GM12878 (cell line): ENCODE measurements at regions not wholly inside any gene's neighbourhood (a gene's known extent, or its start where the extent isn't known, plus 50 kb on each side); places are given as distances from the start of the nearest gene placed in this dataset.

ENCODE experiments used
- CHD2 ChIP-seq: IDR thresholded peaks from 2 replicates; pipeline ENCODE4 v1.6.1; 2011; ENCODE audit warnings: low read depth, low read length, improper control_type of control experiment, borderline replicate concordance
- TF ChIP-seq, protein P1 (sequence below), 3 experiments: IDR thresholded peaks in 2 of 3; conservative IDR thresholded peaks in 1 of 3; 2 replicates each; pipeline ENCODE4 v1.5.1; 2011; ENCODE audit warnings: low read depth in 3 of 3, low read length in 3 of 3, mild to moderate bottlenecking in 3 of 3, control low read depth in 2 of 3, moderate library complexity in 2 of 3, inconsistent platforms in 1 of 3, mixed read lengths in 1 of 3; ENCODE audit not compliant: control insufficient read depth in 2 of 3, insufficient read depth in 1 of 3; ENCODE audit errors: extremely low read depth in 1 of 3
- TF ChIP-seq, protein P2 (sequence below): fragments of 450-650 bp; IDR thresholded peaks from 2 replicates; pipeline ENCODE4 v1.6.1; 2017; ENCODE audit warnings: mild to moderate bottlenecking
- TF ChIP-seq, protein P3 (sequence below): IDR thresholded peaks from 2 replicates; pipeline ENCODE4 v1.6.1; 2012; ENCODE audit warnings: mild to moderate bottlenecking, low read depth, low read length

GRCh38 chr1:229108598-229109201 is 162.2 kb upstream of the RAB4A start:
- TF ChIP-seq, protein P1, sequence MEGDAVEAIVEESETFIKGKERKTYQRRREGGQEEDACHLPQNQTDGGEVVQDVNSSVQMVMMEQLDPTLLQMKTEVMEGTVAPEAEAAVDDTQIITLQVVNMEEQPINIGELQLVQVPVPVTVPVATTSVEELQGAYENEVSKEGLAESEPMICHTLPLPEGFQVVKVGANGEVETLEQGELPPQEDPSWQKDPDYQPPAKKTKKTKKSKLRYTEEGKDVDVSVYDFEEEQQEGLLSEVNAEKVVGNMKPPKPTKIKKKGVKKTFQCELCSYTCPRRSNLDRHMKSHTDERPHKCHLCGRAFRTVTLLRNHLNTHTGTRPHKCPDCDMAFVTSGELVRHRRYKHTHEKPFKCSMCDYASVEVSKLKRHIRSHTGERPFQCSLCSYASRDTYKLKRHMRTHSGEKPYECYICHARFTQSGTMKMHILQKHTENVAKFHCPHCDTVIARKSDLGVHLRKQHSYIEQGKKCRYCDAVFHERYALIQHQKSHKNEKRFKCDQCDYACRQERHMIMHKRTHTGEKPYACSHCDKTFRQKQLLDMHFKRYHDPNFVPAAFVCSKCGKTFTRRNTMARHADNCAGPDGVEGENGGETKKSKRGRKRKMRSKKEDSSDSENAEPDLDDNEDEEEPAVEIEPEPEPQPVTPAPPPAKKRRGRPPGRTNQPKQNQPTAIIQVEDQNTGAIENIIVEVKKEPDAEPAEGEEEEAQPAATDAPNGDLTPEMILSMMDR (IDR thresholded peaks at IDR 0.05 in 2 of 3, conservative IDR thresholded peaks at IDR 0.05 in 1 of 3; ENCODE audit: control insufficient read depth in 2 of 3, extremely low read depth in 1 of 3, insufficient read depth in 1 of 3, low read depth in 3 of 3, low read length in 3 of 3) = no peak
- TF ChIP-seq CHD2 = no peak
- TF ChIP-seq, protein P2, sequence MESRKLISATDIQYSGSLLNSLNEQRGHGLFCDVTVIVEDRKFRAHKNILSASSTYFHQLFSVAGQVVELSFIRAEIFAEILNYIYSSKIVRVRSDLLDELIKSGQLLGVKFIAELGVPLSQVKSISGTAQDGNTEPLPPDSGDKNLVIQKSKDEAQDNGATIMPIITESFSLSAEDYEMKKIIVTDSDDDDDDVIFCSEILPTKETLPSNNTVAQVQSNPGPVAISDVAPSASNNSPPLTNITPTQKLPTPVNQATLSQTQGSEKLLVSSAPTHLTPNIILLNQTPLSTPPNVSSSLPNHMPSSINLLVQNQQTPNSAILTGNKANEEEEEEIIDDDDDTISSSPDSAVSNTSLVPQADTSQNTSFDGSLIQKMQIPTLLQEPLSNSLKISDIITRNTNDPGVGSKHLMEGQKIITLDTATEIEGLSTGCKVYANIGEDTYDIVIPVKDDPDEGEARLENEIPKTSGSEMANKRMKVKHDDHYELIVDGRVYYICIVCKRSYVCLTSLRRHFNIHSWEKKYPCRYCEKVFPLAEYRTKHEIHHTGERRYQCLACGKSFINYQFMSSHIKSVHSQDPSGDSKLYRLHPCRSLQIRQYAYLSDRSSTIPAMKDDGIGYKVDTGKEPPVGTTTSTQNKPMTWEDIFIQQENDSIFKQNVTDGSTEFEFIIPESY = no peak
- TF ChIP-seq, protein P3, sequence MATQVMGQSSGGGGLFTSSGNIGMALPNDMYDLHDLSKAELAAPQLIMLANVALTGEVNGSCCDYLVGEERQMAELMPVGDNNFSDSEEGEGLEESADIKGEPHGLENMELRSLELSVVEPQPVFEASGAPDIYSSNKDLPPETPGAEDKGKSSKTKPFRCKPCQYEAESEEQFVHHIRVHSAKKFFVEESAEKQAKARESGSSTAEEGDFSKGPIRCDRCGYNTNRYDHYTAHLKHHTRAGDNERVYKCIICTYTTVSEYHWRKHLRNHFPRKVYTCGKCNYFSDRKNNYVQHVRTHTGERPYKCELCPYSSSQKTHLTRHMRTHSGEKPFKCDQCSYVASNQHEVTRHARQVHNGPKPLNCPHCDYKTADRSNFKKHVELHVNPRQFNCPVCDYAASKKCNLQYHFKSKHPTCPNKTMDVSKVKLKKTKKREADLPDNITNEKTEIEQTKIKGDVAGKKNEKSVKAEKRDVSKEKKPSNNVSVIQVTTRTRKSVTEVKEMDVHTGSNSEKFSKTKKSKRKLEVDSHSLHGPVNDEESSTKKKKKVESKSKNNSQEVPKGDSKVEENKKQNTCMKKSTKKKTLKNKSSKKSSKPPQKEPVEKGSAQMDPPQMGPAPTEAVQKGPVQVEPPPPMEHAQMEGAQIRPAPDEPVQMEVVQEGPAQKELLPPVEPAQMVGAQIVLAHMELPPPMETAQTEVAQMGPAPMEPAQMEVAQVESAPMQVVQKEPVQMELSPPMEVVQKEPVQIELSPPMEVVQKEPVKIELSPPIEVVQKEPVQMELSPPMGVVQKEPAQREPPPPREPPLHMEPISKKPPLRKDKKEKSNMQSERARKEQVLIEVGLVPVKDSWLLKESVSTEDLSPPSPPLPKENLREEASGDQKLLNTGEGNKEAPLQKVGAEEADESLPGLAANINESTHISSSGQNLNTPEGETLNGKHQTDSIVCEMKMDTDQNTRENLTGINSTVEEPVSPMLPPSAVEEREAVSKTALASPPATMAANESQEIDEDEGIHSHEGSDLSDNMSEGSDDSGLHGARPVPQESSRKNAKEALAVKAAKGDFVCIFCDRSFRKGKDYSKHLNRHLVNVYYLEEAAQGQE = no peak
